ENCODE measurements at regions not wholly inside any gene's neighbourhood (a gene's known extent, or its start where the extent isn't known, plus 50 kb on each side); places are given as distances from the start of the nearest gene placed in this dataset.
"Not testable (repeated sequence)": the region's sequence is repeated elsewhere in the genome, so short reads cannot be mapped to it uniquely, and the experiment has no call there.

GRCh38 chr1:185398599-185398998 is 81.6 kb upstream of the IVNS1ABP start:
- DNase-seq = no peak
- in situ Hi-C loops (cut with MboI; ENCODE audit: low pct_unique_long_range_greater_than_20kb, low sequenced_read_pairs) = no loop called here

DNA sequence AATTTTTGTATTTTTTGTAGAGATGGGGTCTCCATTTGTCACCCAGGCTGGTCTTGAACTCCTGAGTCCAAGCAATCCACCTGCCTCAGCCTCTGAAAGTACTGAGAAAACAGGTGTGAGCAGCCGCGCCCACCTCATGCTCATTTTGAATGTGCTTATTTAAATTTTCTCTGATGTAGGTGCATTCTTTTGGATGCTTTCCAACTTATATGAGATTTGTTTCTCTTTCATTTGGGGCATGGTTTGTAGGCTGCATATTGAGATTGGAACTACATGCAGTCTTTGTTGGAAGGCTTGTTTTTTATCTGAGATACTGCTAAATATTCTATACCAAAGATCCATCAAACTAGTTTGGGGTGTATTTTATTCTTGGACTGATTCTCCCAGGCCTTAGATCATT is 81.0 kb upstream of the IVNS1ABP start:
- in situ Hi-C loops (cut with MboI; ENCODE audit: low pct_unique_long_range_greater_than_20kb, low sequenced_read_pairs) = no loop called here
- DNase-seq = no peak

- DNase-seq = no peak
- in situ Hi-C loops (cut with MboI; ENCODE audit: low pct_unique_long_range_greater_than_20kb, low sequenced_read_pairs) = no loop called here
These were observed 80.1 kb upstream of the IVNS1ABP start for GRCh38 chr1:185397183-185397582.

DNA sequence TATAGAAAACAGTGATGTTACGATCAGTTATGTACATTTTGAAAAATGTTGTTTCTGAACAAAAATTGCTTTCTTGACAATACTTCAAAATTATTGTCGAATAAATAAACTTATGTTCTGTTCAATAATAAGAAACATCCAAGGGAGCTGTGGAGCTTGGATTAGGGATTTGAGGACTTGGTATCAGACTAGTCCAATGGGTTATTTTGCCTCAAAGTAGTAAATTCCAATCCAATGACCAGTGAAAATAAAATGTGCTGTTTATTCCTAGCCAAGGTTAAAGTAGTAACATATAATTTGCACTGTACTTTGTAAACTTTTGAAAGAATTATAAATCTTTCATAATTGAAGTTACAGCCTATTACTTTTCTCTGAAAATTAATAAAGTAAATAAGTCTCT is 79.1 kb upstream of the IVNS1ABP start:
- DNase-seq = no peak
- in situ Hi-C loops (cut with MboI; ENCODE audit: low pct_unique_long_range_greater_than_20kb, low sequenced_read_pairs) = no loop called here

DNA sequence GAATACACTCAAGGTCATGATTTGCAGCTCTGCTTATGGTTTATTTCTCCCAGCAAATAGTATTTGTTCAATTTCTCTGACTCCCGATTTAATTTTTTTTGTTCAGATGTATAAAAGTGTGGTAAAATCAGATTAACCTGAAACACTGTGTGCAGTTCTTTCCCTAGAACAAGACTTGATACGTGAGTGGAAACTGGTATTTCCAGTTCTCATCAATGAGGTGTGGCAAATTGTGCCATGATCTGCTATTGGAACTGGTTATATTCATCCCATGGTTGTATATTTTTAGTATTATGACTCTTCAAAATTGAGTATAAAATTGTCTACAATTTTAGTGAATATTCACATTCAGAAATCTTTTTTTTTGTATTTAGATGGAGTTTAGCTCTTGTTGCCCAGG is 76.8 kb upstream of the IVNS1ABP start:
- DNase-seq = no peak

GRCh38 chr1:185393205-185393604 is 76.2 kb upstream of the IVNS1ABP start:
- in situ Hi-C loops (cut with MboI; ENCODE audit: low pct_unique_long_range_greater_than_20kb, low sequenced_read_pairs) = no loop called here
- no peak for DNase-seq

More for the DNA sequence above, 76.8 kb upstream of the IVNS1ABP start:
- in situ Hi-C loops (cut with MboI; ENCODE audit: low pct_unique_long_range_greater_than_20kb, low sequenced_read_pairs) = no loop called here

GRCh38 chr1:185388815-185389214 is 71.8 kb upstream of the IVNS1ABP start:
- in situ Hi-C loops (cut with MboI; ENCODE audit: low pct_unique_long_range_greater_than_20kb, low sequenced_read_pairs) = no loop called here
- no peak for DNase-seq

DNA sequence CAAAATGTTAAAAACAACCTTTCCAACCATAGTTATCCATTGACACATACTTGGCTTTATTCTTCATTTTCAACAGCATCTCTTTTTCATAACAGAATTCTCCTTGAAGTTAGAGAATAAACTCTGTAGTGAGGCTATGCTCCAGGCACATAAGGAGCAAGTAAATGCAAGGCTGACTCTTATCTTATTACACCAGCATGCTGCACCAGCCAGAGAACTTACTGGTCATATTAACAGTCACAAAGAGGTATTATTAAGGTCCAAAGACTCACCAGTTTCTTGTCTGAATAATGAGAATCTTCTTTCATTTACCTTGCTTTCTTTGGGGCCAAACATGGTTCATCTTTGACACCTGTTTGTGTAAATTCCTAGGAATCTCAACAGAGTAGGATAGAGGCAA is 71.3 kb upstream of the IVNS1ABP start:
- in situ Hi-C loops (cut with MboI; ENCODE audit: low pct_unique_long_range_greater_than_20kb, low sequenced_read_pairs) = no loop called here
- no peak for DNase-seq

GRCh38 chr1:185385991-185386390 is 68.9 kb upstream of the IVNS1ABP start:
- in situ Hi-C loops (cut with MboI; ENCODE audit: low pct_unique_long_range_greater_than_20kb, low sequenced_read_pairs) = no loop called here
- DNase-seq = no peak

DNA sequence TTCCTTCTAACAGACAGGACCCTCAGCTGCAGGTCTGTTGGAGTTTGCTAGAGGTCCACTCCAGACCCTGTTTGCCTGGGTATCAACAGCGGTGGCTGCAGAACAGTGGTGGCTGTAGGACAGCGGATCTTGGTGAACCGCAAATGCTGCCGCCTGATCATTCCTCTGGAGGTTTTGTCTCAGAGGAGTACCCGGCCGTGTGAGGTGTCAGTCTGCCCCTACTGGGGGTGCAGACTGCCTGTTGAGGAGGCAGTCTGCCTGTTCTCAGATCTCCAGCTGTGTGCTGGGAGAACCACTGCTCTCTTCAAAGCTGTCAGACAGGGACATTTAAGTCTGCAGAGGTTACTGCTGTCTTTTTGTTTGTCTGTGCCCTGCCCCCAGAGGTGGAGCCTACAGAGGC is 66.8 kb upstream of the IVNS1ABP start:
- in situ Hi-C loops (cut with MboI; ENCODE audit: low pct_unique_long_range_greater_than_20kb, low sequenced_read_pairs); DNase-seq: not testable (repeated sequence)

- in situ Hi-C loops (cut with MboI; ENCODE audit: low pct_unique_long_range_greater_than_20kb, low sequenced_read_pairs) = no loop called here
- no peak for DNase-seq
These were observed 60.8 kb upstream of the IVNS1ABP start for GRCh38 chr1:185377831-185378230.

- in situ Hi-C loops (cut with MboI; ENCODE audit: low pct_unique_long_range_greater_than_20kb, low sequenced_read_pairs) = no loop called here
- DNase-seq = no peak
These were observed 60.0 kb upstream of the IVNS1ABP start for GRCh38 chr1:185376840-185377635.

GRCh38 chr1:185376288-185376687 is 59.2 kb upstream of the IVNS1ABP start:
- in situ Hi-C loops (cut with MboI; ENCODE audit: low pct_unique_long_range_greater_than_20kb, low sequenced_read_pairs) = no loop called here

DNA sequence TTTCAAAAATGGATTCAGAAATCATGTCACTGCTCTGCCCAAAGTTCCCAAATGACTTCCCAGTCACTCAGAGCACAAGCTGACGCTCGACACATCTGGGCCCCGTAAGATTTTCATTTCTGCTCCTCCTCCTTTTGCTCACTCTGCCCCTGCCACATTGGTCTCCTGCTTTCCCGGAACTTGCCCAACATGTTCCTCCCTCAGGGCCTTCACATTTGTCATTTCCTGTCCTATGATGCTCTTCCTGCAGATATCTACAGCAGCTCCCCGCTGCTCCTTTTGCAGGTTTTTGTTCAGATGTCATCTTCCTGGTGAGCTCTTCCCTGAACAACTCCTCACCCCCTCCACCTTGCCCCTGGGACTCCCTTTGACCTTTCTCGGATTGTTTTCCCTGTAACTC is 58.5 kb upstream of the IVNS1ABP start:
- in situ Hi-C loops (cut with MboI; ENCODE audit: low pct_unique_long_range_greater_than_20kb, low sequenced_read_pairs) = no loop called here
- peak; percentile 8 for DNase-seq

More at GRCh38 chr1:185376288-185376687, 59.2 kb upstream of the IVNS1ABP start:
- no peak for DNase-seq

DNA sequence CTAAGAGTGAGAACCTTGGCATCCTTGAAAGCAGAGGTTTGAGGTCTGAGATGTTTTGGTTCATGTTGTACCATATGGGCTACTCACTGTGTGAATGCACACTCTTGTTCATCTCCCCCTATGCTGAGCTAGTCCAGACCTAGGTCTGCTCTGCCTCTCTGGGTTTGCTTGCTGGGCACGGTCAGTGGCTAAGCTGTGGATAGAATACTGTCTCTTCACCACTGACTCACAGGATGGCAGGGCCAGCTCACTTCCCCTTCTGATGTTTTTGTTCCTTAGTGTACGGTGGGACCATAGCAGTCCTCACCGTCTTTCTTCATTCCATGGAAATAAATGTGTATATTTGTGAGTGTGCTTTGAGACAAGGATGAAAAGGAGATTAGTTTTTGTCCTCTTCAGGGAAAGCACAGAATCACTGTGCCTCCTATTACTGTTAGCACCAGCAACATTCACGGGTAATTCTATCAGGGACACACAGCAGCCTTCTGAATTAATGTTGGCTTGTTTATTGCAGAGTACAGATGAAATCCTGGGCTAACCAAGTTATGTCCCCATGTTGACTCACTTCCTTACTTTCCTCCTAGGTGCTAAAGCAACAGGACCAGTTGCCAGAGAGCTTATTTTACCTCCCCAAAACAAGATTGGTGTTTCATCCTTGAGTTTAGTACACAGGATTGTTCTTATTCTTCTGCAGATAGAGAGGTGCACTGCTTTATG is 56.9 kb upstream of the IVNS1ABP start:
- in situ Hi-C loops (cut with MboI; ENCODE audit: low pct_unique_long_range_greater_than_20kb, low sequenced_read_pairs) = no loop called here
- DNase-seq = no peak

- DNase-seq = no peak
- in situ Hi-C loops (cut with MboI; ENCODE audit: low pct_unique_long_range_greater_than_20kb, low sequenced_read_pairs) = no loop called here
These were observed 52.7 kb upstream of the IVNS1ABP start for GRCh38 chr1:185369786-185370185.

DNA sequence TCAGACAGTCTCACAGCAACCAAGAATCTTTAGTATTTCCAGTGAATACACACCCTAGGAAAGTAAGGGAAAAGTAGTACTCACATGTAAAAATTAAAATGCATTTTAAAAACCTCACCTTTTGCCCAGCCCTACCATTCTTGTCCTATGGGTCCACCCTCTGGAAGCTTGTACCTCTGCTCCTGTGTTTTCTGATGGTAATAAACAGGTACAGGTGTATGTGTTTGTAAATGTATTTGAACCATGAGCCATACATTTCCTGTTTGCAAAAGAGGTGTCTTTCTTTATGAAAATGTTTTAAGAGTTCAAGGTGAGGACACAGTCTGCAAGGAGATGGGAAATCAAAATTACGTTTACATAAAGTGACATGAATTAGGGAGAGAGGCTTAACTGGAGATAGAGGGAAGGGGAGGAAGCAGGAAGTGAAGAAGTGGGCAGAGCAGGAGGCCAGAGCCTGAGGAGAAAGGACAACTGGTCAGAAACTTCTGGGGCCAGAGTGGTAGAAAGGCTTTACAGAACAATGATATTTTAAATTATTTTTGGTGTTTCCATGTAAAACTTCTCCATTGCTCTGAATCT is 52.0 kb upstream of the IVNS1ABP start:
- in situ Hi-C loops (cut with MboI; ENCODE audit: low pct_unique_long_range_greater_than_20kb, low sequenced_read_pairs) = no loop called here
- no peak for DNase-seq

- no peak for DNase-seq
- in situ Hi-C loops (cut with MboI; ENCODE audit: low pct_unique_long_range_greater_than_20kb, low sequenced_read_pairs) = no loop called here
These were observed 51.3 kb upstream of the IVNS1ABP start for GRCh38 chr1:185368313-185368855.

- no peak for DNase-seq
- in situ Hi-C loops (cut with MboI; ENCODE audit: low pct_unique_long_range_greater_than_20kb, low sequenced_read_pairs) = no loop called here
These were observed 50.2 kb upstream of the IVNS1ABP start for GRCh38 chr1:185367218-185367617.

Measured in KBM-7 (cell line).